Erythroblast (primary cell): ENCODE measurements at regions not wholly inside any gene's neighbourhood (a gene's known extent, or its start where the extent isn't known, plus 50 kb on each side); places are given as distances from the start of the nearest gene placed in this dataset.

Source experiments
- DNase-seq, 2 experiments: peaks; one replicate each; lab custom pipeline; 2025; lab: John Stamatoyannopoulos, UW
- GATA1 ChIP-seq: IDR thresholded peaks from 2 replicates; pipeline ENCODE4 v1.6.1; 2011; ENCODE audit warnings: low read depth, mild to moderate bottlenecking, control low read depth, low read length, moderate library complexity
- POLR2A ChIP-seq: IDR thresholded peaks from 2 replicates; pipeline ENCODE4 v1.6.1; 2011; ENCODE audit warnings: mild to moderate bottlenecking, low read length

- DNase-seq: no peak
- TF ChIP-seq GATA1 (no peak), POLR2A (no peak)
Observed at GRCh38 chr10:130762491-130762890, 549.0 kb downstream of the TCERG1L start.

- no peak for DNase-seq
- TF ChIP-seq POLR2A: no peak
- no peak for TF ChIP-seq GATA1
Observed at GRCh38 chr10:130763071-130763470, 548.5 kb downstream of the TCERG1L start.

- no peak for TF ChIP-seq GATA1
- no peak for TF ChIP-seq POLR2A
- no peak for DNase-seq
Observed at GRCh38 chr10:130763491-130763890, 548.0 kb downstream of the TCERG1L start.

GRCh38 chr10:130764651-130765050 lies 546.9 kb downstream of the TCERG1L start:
- no peak for DNase-seq
- no peak for TF ChIP-seq POLR2A
- TF ChIP-seq GATA1: no peak

- no peak for DNase-seq
- TF ChIP-seq GATA1: no peak
- no peak for TF ChIP-seq POLR2A
Observed at GRCh38 chr10:130766071-130766470, 545.5 kb downstream of the TCERG1L start.

- no peak for DNase-seq
- TF ChIP-seq GATA1: no peak
- no peak for TF ChIP-seq POLR2A
Observed at GRCh38 chr10:130767116-130767730, 544.3 kb downstream of the TCERG1L start.

GRCh38 chr10:130769146-130770017 lies 542.1 kb downstream of the TCERG1L start:
- TF ChIP-seq POLR2A (no peak), GATA1 (no peak)
- no peak for DNase-seq

- no peak for TF ChIP-seq GATA1
- no peak for TF ChIP-seq POLR2A
- no peak for DNase-seq
Observed at GRCh38 chr10:130770018-130770630, 541.4 kb downstream of the TCERG1L start.

GRCh38 chr10:130771491-130771946 lies 540.0 kb downstream of the TCERG1L start:
- TF ChIP-seq GATA1 (no peak), POLR2A (no peak)
- no peak for DNase-seq

- no peak for DNase-seq
- TF ChIP-seq GATA1 (no peak), POLR2A (no peak)
Observed at GRCh38 chr10:130772056-130772455, 539.5 kb downstream of the TCERG1L start.

- no peak for DNase-seq
- TF ChIP-seq GATA1 (no peak), POLR2A (no peak)
Observed at GRCh38 chr10:130772676-130773075, 538.8 kb downstream of the TCERG1L start.

- no peak for DNase-seq
- TF ChIP-seq POLR2A (no peak), GATA1 (no peak)
Observed at GRCh38 chr10:130773941-130774340, 537.6 kb downstream of the TCERG1L start.

GRCh38 chr10:130774871-130775270 lies 536.6 kb downstream of the TCERG1L start:
- no peak for DNase-seq
- no peak for TF ChIP-seq POLR2A
- TF ChIP-seq GATA1: no peak

- TF ChIP-seq POLR2A: no peak
- no peak for TF ChIP-seq GATA1
- DNase-seq: no peak
Observed at GRCh38 chr10:130775311-130775710, 536.2 kb downstream of the TCERG1L start.

GRCh38 chr10:130776724-130777123 lies 534.8 kb downstream of the TCERG1L start:
- no peak for TF ChIP-seq GATA1
- no peak for TF ChIP-seq POLR2A

More at GRCh38 chr10:130776724-130777123, 534.8 kb downstream of the TCERG1L start:
- DNase-seq: no peak
